A673 (cell line): ENCODE measurements at regions not wholly inside any gene's neighbourhood (a gene's known extent, or its start where the extent isn't known, plus 50 kb on each side); places are given as distances from the start of the nearest gene placed in this dataset.

ENCODE experiments used
- EZH2 ChIP-seq: fragments of 200-600 bp; sonication (generic); IDR thresholded peaks from 2 replicates; pipeline ENCODE4 v1.6.1; 2017; ENCODE audit warnings: borderline replicate concordance, low read depth, mild to moderate bottlenecking, mixed read lengths, antibody characterized with exemption, low read length; ENCODE audit not compliant: poor library complexity, severe bottlenecking
- TF ChIP-seq, protein P1 (sequence below): fragments of 300-800, 200-600 bp; sonication (generic); conservative IDR thresholded peaks from 2 replicates; pipeline ENCODE4 v1.5.1; 2017; ENCODE audit warnings: low read depth, mild to moderate bottlenecking, antibody characterized with exemption, low read length, moderate library complexity, mixed read lengths

DNA sequence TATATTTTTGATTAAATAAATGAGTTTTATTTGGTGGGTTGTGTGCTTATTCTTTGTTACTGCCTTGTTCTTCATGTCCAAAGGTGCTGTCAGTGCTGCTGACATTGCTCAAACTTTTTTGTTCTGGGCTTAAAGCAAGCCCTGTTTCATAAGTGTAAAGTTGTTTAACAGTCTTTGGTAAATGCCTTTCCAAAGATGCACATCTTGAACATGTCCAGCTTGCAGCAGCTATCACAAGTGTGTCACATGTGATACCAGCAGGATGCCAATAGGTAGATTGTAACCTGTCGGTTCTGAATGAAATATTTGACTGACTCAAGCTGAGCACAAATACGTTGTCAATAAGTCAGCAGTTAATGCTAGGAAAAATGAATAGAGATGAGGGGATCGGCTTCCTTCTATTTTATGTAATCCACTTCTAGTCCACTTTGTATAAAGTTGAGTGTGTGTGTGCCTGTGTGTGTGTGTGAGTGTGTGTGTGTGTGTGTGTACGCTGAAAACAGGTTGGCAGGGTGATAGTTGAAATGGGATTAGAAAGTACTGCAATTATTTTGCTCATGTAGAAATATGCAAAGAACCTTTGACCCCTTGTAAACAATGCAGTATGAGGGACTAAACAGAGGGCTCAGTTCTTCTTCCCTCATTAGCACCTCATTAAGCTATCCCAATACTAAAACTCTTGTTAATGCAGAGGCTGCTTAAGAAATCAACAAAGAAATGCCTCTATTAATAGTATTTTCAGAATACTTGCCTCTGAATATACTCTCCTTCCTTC lies 986.5 kb downstream of the TUSC7 start:
- TF ChIP-seq EZH2, result no peak
- TF ChIP-seq, protein P1, sequence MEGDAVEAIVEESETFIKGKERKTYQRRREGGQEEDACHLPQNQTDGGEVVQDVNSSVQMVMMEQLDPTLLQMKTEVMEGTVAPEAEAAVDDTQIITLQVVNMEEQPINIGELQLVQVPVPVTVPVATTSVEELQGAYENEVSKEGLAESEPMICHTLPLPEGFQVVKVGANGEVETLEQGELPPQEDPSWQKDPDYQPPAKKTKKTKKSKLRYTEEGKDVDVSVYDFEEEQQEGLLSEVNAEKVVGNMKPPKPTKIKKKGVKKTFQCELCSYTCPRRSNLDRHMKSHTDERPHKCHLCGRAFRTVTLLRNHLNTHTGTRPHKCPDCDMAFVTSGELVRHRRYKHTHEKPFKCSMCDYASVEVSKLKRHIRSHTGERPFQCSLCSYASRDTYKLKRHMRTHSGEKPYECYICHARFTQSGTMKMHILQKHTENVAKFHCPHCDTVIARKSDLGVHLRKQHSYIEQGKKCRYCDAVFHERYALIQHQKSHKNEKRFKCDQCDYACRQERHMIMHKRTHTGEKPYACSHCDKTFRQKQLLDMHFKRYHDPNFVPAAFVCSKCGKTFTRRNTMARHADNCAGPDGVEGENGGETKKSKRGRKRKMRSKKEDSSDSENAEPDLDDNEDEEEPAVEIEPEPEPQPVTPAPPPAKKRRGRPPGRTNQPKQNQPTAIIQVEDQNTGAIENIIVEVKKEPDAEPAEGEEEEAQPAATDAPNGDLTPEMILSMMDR, result no peak
